ENCODE measurements at regions not wholly inside any gene's neighbourhood (a gene's known extent, or its start where the extent isn't known, plus 50 kb on each side); places are given as distances from the start of the nearest gene placed in this dataset.

DNA sequence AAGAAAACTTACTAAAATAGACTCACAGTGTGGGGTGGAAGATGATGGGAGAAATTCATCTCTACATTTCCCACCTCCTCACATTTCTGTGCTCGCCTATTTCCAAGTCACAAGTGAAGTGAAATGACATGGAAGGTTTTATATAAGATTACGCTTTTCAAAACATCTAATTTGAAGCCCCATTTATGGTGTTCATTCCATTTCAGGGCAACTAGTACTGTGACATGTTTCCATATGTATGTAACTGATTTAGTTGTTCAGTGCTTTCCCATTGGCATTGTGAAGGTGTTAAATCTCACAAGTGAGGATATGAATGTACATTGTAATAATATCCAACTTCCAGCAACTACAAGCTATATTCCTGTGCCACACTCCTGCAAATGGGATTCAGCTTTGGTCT, 1174.8 kb downstream of the CDH11 start:
- no peak for DNase-seq
- H3K4me1 ChIP-seq (ENCODE audit: control insufficient read depth, insufficient read depth, low read length), result no peaks in the 10 kb centered on the region
- no peaks in the 10 kb centered on the region for H3K27me3 ChIP-seq (ENCODE audit: control insufficient read depth, insufficient read depth, low read length)
- H3K9me3 ChIP-seq (ENCODE audit: control insufficient read depth, low read depth, low read length), result no peaks in the 10 kb centered on the region
- no peak overlapping the region for H3K27ac ChIP-seq (ENCODE audit: low read length)
- H3K36me3 ChIP-seq (ENCODE audit: control insufficient read depth, insufficient read depth, low read length), result no peaks in the 10 kb centered on the region
- no peak overlapping the region for H3K4me3 ChIP-seq (ENCODE audit: low read length)
- WGBS (ENCODE audit: insufficient coverage, low lambda C conversion rate), result 100% methylated on average over 1 of the region's 2 CpGs

DNA sequence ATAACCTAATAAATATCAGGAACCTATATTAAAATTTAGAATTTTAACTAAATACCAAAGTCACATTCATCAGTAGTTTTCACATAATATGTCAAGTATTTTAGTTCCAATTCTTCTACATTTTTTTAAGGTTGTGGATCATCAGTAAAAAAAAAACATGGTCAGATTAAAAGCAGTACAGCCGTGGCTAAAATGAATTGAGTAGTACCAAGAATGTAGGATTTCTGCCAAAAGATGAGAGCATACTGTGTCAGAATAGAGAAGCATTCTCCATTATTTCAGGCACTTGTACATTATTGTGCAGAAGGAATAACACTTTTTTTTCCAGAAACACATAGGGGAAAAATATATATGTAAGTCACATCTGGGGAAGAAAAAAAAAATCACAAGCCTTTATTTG, 1176.1 kb downstream of the CDH11 start:
- no peak overlapping the region for H3K4me3 ChIP-seq (ENCODE audit: low read length)
- H3K27me3 ChIP-seq (ENCODE audit: control insufficient read depth, insufficient read depth, low read length), result no peaks in the 10 kb centered on the region
- 70% methylated on average over 1 of the region's 1 CpG for WGBS (ENCODE audit: insufficient coverage, low lambda C conversion rate)
- H3K9me3 ChIP-seq (ENCODE audit: control insufficient read depth, low read depth, low read length), result no peaks in the 10 kb centered on the region
- no peak overlapping the region for H3K27ac ChIP-seq (ENCODE audit: low read length)
- DNase-seq, result no peak
- H3K4me1 ChIP-seq (ENCODE audit: control insufficient read depth, insufficient read depth, low read length), result no peaks in the 10 kb centered on the region
- H3K36me3 ChIP-seq (ENCODE audit: control insufficient read depth, insufficient read depth, low read length), result no peaks in the 10 kb centered on the region

DNA sequence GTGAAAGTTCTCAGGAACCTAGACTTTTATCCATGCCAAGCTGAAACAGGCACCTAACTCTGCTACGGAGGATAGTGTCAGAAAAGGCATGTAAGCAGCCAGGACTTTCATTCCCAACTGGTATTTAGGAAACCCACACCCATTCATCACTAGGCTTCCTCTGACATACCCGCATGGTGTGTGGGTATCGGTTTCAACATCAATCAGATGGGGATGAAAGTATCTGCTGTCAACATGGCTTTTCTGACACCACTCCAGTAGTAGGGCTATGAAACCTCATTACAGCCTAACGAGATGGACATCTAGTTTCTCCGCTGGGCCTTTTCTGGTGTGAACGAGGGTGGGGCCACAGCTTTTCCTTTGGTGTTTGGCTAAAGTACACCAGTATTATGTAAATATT, 1178.3 kb downstream of the CDH11 start:
- no peak for DNase-seq
- no CpG with 5 or more reads among the region's 6 CpGs for WGBS (ENCODE audit: insufficient coverage, low lambda C conversion rate)
- Histone ChIP-seq H3K27me3 (ENCODE audit: control insufficient read depth, insufficient read depth, low read length) (no peaks in the 10 kb centered on the region), H3K4me1 (ENCODE audit: control insufficient read depth, insufficient read depth, low read length) (no peaks in the 10 kb centered on the region), H3K27ac (ENCODE audit: low read length) (no peak overlapping the region), H3K9me3 (ENCODE audit: control insufficient read depth, low read depth, low read length) (no peaks in the 10 kb centered on the region), H3K4me3 (ENCODE audit: low read length) (no peak overlapping the region), H3K36me3 (ENCODE audit: control insufficient read depth, insufficient read depth, low read length) (no peaks in the 10 kb centered on the region)

DNA sequence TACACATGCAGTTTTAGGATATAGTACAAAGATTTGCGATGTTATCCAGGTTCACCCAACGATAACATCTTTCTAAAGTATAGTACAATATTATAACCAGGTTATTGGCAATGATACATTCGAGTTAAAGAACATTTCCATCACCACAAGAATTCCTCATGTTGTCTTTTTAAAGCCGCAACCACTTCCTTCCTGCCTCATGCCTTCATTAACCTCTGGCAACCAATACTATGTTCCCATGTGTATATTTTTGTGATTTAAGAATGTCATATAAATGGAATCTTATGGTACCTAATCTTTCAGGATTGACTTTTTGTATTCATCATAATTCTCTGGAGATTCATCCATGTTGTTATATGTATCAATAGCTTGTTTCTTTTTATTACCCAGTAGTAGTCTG, 1183.2 kb downstream of the CDH11 start:
- WGBS (ENCODE audit: insufficient coverage, low lambda C conversion rate), result 80% methylated on average over 2 of the region's 4 CpGs
- no peaks in the 10 kb centered on the region for H3K36me3 ChIP-seq (ENCODE audit: control insufficient read depth, insufficient read depth, low read length)
- no peaks in the 10 kb centered on the region for H3K4me1 ChIP-seq (ENCODE audit: control insufficient read depth, insufficient read depth, low read length)
- no peak overlapping the region for H3K4me3 ChIP-seq (ENCODE audit: low read length)
- H3K9me3 ChIP-seq (ENCODE audit: control insufficient read depth, low read depth, low read length), result no peaks in the 10 kb centered on the region
- H3K27ac ChIP-seq (ENCODE audit: low read length), result no peak overlapping the region
- no peaks in the 10 kb centered on the region for H3K27me3 ChIP-seq (ENCODE audit: control insufficient read depth, insufficient read depth, low read length)
- no peak for DNase-seq

DNA sequence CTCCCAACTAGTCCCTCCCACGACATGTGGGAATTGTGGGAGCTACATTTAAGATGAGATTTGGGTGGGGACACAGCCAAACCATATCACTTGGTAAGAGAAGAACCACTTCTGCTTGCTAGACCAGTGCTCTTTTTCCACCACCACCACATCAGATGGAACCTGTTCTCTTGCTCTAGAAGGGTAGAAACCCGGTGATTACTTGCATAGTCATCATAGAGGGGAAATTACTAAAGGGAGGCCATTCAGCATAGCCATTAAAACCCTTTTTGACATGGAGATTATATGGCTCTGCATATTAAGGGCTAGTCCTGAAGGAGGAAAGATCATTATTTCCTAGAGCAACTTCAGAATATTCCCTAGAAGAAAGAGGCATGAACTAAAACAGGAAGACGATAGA, 1188.0 kb downstream of the CDH11 start:
- no peaks in the 10 kb centered on the region for H3K4me1 ChIP-seq (ENCODE audit: control insufficient read depth, insufficient read depth, low read length)
- H3K27me3 ChIP-seq (ENCODE audit: control insufficient read depth, insufficient read depth, low read length), result no peaks in the 10 kb centered on the region
- no peaks in the 10 kb centered on the region for H3K9me3 ChIP-seq (ENCODE audit: control insufficient read depth, low read depth, low read length)
- DNase-seq, result no peak
- no CpG with 5 or more reads among the region's 3 CpGs for WGBS (ENCODE audit: insufficient coverage, low lambda C conversion rate)
- H3K36me3 ChIP-seq (ENCODE audit: control insufficient read depth, insufficient read depth, low read length), result no peaks in the 10 kb centered on the region
- H3K27ac ChIP-seq (ENCODE audit: low read length), result no peak overlapping the region
- H3K4me3 ChIP-seq (ENCODE audit: low read length), result no peak overlapping the region

DNA sequence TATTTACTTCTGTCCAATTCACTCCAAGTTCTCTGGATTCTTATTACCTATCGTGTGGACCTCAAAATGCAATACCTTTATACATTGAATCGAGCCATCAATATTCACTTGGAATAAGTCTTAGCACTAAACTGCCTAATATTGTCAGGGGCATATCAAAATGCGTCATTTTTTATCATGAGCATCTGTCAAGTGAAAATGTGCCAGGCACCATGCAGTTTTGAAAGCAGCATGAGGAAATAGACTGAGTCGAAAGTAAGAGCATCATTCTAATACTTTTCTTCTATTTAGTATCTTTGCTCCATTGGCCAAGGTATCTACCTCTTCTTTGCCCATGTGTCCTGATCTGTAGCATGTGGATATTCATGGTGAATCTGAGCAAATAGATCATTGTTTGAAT, 1193.4 kb downstream of the CDH11 start:
- H3K4me1 ChIP-seq (ENCODE audit: control insufficient read depth, insufficient read depth, low read length), result no peaks in the 10 kb centered on the region
- no peak overlapping the region for H3K27ac ChIP-seq (ENCODE audit: low read length)
- no peak for DNase-seq
- H3K27me3 ChIP-seq (ENCODE audit: control insufficient read depth, insufficient read depth, low read length), result no peaks in the 10 kb centered on the region
- H3K4me3 ChIP-seq (ENCODE audit: low read length), result no peak overlapping the region
- no peaks in the 10 kb centered on the region for H3K36me3 ChIP-seq (ENCODE audit: control insufficient read depth, insufficient read depth, low read length)
- WGBS (ENCODE audit: insufficient coverage, low lambda C conversion rate), result 100% methylated on average over 2 of the region's 4 CpGs
- no peaks in the 10 kb centered on the region for H3K9me3 ChIP-seq (ENCODE audit: control insufficient read depth, low read depth, low read length)

DNA sequence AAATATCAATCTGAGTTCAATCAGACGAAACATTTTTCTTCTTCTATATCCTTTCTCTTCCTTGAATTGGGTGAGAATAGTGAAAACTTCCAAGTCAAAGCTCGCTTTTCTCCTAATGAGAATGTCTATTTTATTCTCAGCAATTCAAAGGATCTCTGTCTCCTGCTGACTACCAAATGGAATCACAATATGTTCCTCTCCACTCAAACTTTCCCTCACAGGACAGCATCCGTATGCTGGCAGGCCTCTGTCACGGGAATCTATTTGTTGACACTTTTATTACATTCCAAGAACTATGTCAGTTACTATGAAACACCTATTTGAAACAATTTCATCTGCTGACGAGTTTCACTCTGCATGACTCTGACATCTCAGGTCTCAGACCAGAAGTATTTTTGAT, 1196.6 kb downstream of the CDH11 start:
- no peaks in the 10 kb centered on the region for H3K27me3 ChIP-seq (ENCODE audit: control insufficient read depth, insufficient read depth, low read length)
- no peak overlapping the region for H3K4me3 ChIP-seq (ENCODE audit: low read length)
- 88% methylated on average over 3 of the region's 5 CpGs for WGBS (ENCODE audit: insufficient coverage, low lambda C conversion rate)
- no peaks in the 10 kb centered on the region for H3K4me1 ChIP-seq (ENCODE audit: control insufficient read depth, insufficient read depth, low read length)
- H3K9me3 ChIP-seq (ENCODE audit: control insufficient read depth, low read depth, low read length), result no peaks in the 10 kb centered on the region
- H3K27ac ChIP-seq (ENCODE audit: low read length), result no peak overlapping the region
- no peak for DNase-seq
- no peaks in the 10 kb centered on the region for H3K36me3 ChIP-seq (ENCODE audit: control insufficient read depth, insufficient read depth, low read length)

DNA sequence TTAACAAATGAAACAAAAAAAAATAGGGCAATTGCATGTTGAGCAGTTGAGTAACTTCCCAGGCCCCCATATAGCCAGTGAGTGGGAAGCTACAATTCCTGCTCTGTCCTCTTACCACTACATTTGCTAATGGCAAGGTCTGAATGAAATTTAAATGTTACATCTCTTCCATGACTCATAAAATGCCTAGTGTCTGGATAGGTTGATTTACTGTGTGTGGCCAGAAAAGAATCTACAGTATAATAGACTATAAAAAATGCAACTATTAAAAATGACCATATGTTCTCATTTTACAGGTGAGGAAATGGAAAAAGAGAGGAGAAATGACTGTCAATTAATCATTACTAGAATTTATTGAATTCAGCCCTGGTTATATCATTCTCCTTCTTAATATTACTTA, 1199.3 kb downstream of the CDH11 start:
- no peaks in the 10 kb centered on the region for H3K4me1 ChIP-seq (ENCODE audit: control insufficient read depth, insufficient read depth, low read length)
- H3K9me3 ChIP-seq (ENCODE audit: control insufficient read depth, low read depth, low read length), result no peaks in the 10 kb centered on the region
- H3K36me3 ChIP-seq (ENCODE audit: control insufficient read depth, insufficient read depth, low read length), result no peaks in the 10 kb centered on the region
- H3K4me3 ChIP-seq (ENCODE audit: low read length), result no peak overlapping the region
- H3K27me3 ChIP-seq (ENCODE audit: control insufficient read depth, insufficient read depth, low read length), result no peaks in the 10 kb centered on the region
- H3K27ac ChIP-seq (ENCODE audit: low read length), result no peak overlapping the region
- no peak for DNase-seq

DNA sequence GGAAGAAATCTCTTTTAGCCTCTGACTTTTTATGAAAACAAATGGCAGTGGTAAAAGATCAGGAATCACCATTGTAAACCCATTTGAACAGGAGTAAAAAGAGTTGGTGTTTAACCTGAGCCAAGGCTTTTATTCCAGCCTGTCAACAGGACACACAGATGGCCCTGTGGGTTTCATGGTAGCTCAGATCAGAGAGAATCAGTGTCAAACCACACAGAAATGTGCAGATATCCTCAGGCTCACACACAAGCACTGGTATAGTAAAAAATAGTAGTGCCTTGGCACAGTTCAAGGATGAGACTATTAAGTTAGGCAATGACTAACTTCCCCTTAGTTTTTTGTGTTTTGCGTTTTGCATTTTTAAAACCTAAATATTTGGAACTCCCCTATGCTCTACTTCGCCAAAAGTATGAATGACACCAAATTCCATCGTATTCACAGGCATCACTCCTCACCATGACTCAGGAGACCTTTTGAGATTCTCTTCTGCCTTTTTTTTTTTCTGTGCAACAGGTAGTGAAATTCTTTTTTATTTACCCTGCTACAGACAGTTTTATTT, 1200.0 kb downstream of the CDH11 start:
- Histone ChIP-seq H3K36me3 (ENCODE audit: control insufficient read depth, insufficient read depth, low read length) (no peaks in the 10 kb centered on the region), H3K27ac (ENCODE audit: low read length) (no peak overlapping the region), H3K27me3 (ENCODE audit: control insufficient read depth, insufficient read depth, low read length) (no peaks in the 10 kb centered on the region), H3K9me3 (ENCODE audit: control insufficient read depth, low read depth, low read length) (no peaks in the 10 kb centered on the region), H3K4me1 (ENCODE audit: control insufficient read depth, insufficient read depth, low read length) (no peaks in the 10 kb centered on the region), H3K4me3 (ENCODE audit: low read length) (no peak overlapping the region)
- no peak for DNase-seq
- 77% methylated on average over 3 of the region's 3 CpGs for WGBS (ENCODE audit: insufficient coverage, low lambda C conversion rate)

DNA sequence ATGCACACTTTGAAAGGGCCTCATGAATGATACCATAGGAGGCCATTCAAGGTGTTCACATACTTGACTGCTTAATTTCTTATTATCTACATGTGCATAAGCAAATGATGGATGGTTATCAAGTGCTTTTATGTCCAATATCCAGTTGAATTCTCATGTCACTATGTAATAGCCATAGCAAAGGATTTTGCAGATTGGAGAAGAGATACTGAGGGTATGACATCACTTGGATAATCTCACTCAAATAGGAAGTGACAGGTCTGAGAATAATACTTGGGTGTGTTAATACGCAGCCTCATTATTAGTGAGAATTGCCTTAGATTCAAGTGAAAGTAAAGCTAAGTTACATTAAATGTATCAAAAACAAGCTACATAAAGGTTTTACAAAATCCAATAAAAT, 1208.6 kb downstream of the CDH11 start:
- Histone ChIP-seq H3K4me3 (ENCODE audit: low read length) (no peak overlapping the region), H3K9me3 (ENCODE audit: control insufficient read depth, low read depth, low read length) (no peaks in the 10 kb centered on the region)
- WGBS (ENCODE audit: insufficient coverage, low lambda C conversion rate), result 100% methylated on average over 1 of the region's 1 CpG

DNA sequence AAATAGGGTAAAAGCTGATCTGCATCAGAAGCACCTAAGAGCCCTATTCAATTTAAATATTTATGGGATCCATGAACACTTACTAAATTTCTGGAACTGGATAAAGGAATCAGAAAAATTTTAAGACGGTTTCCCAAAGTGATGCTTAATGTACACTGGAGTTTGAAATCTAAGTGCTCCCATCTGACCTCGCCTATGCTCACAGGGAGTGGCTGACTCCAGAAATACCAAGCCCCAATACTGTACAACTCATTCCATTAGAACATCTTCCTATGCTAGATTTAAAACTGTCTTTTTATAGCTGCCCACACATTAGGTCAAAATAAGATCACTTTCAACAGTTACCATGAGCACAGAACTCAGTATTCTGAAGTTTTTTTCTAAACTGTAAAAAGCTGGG, 1214.6 kb downstream of the CDH11 start:
- no peaks in the 10 kb centered on the region for H3K4me1 ChIP-seq (ENCODE audit: control insufficient read depth, insufficient read depth, low read length)
- no peak overlapping the region for H3K27ac ChIP-seq (ENCODE audit: low read length)
- H3K27me3 ChIP-seq (ENCODE audit: control insufficient read depth, insufficient read depth, low read length), result no peaks in the 10 kb centered on the region
- DNase-seq, result no peak
- no CpG with 5 or more reads among the region's 2 CpGs for WGBS (ENCODE audit: insufficient coverage, low lambda C conversion rate)
- no peaks in the 10 kb centered on the region for H3K9me3 ChIP-seq (ENCODE audit: control insufficient read depth, low read depth, low read length)
- H3K4me3 ChIP-seq (ENCODE audit: low read length), result no peak overlapping the region
- no peaks in the 10 kb centered on the region for H3K36me3 ChIP-seq (ENCODE audit: control insufficient read depth, insufficient read depth, low read length)

More for the DNA sequence above, 1208.6 kb downstream of the CDH11 start:
- no peak overlapping the region for H3K27ac ChIP-seq (ENCODE audit: low read length)
- no peaks in the 10 kb centered on the region for H3K27me3 ChIP-seq (ENCODE audit: control insufficient read depth, insufficient read depth, low read length)
- no peaks in the 10 kb centered on the region for H3K4me1 ChIP-seq (ENCODE audit: control insufficient read depth, insufficient read depth, low read length)
- no peak for DNase-seq
- no peaks in the 10 kb centered on the region for H3K36me3 ChIP-seq (ENCODE audit: control insufficient read depth, insufficient read depth, low read length)
